ENCODE measurements at regions not wholly inside any gene's neighbourhood (a gene's known extent, or its start where the extent isn't known, plus 50 kb on each side); places are given as distances from the start of the nearest gene placed in this dataset.

DNA sequence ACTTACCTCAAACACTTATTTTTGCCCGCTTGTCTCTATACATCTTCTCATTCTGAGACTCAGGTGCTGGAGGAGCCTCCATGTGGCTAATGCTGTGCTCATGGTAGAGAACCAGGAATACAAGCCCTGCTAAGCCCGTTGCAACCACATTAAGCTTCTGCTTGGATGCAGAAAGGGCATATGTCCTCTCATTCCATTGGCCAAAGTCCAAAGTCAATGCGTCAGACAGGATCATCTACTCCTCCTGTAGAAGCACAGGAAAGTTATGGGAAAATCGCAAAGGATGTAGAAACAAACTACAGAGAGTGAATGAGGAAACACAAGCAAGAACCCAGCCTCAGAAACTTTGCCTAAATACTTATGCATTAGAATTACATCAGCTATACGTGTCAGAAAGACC is 124.5 kb upstream of the AGA start:
- intact Hi-C loops (cut with micrococcal nuclease) = no loop called here
- Histone ChIP-seq H3K4ac (ENCODE audit: low read depth, low read length) (no peak overlapping the region), H2AFZ (replicated peaks; ENCODE audit: low read length, poor library complexity) (no peak overlapping the region), H3K79me1 (ENCODE audit: low read depth in 1 of 2, low read length in 2 of 2) (no peaks in the 10 kb centered on the region), H3K14ac (replicated peaks; ENCODE audit: low read depth, low read length) (no peak overlapping the region), H2AK5ac (ENCODE audit: low read depth, low read length) (no peak overlapping the region), H3K36me3 (ENCODE audit: control insufficient read depth, insufficient read depth, low read length) (no peaks in the 10 kb centered on the region), H2BK120ac (ENCODE audit: low read depth, low read length) (no peak overlapping the region), H4K20me1 (ENCODE audit: insufficient read depth, low read length) (no peaks in the 10 kb centered on the region), H2AK9ac (replicated peaks; ENCODE audit: low read depth, low read length, poor library complexity) (no peak overlapping the region), H2BK20ac (ENCODE audit: low read depth, low read length) (no peak overlapping the region), H3K23ac (ENCODE audit: low read depth, low read length) (no peak overlapping the region), H4K5ac (ENCODE audit: low read depth, low read length) (no peak overlapping the region), H3K27ac (ENCODE audit: insufficient read depth, low read length) (no peak overlapping the region), H2BK5ac (ENCODE audit: low read depth, low read length, poor library complexity, severe bottlenecking) (no peak overlapping the region), H3K18ac (ENCODE audit: low read depth, low read length) (no peak overlapping the region), H3K4me1 (ENCODE audit: control insufficient read depth, insufficient read depth, low read length) (peaks cover 6% of the 10 kb centered on the region), H3K4me3 (ENCODE audit: insufficient read depth, low read depth, low read length) (no peak overlapping the region), H3K9me1 (ENCODE audit: insufficient read depth, low read length) (no peaks in the 10 kb centered on the region), H3K9ac (ENCODE audit: low read depth, low read length) (no peak overlapping the region), H3K56ac (ENCODE audit: extremely low read depth, insufficient read depth, low read length) (no peak overlapping the region), H2BK15ac (ENCODE audit: low read depth, low read length) (no peak overlapping the region), H3K4me2 (ENCODE audit: low read depth, low read length) (no peak overlapping the region), H4K8ac (ENCODE audit: low read depth in 2 of 2, low read length in 2 of 2) (no peak overlapping the region), H3K9me3 (ENCODE audit: control insufficient read depth, insufficient read depth, low read length) (no peaks in the 10 kb centered on the region), H4K91ac (ENCODE audit: insufficient read depth, low read depth, low read length) (no peak overlapping the region), H3K27me3 (ENCODE audit: control insufficient read depth, insufficient read depth, low read length) (no peaks in the 10 kb centered on the region)
- in situ Hi-C loops (cut with MboI; ENCODE audit: low sequenced_read_pairs) = loop anchor here (25.0 kb wide), 2 partner anchors 454 to 1721 kb away; no protein-coding TSS in a partner anchor
- ChIA-PET CTCF (interaction anchor here (0.6 kb wide), 1 partner anchor 18 kb away, joined by 3 read pairs; no protein-coding TSS in a partner anchor), POLR2A (ENCODE audit: unreplicated experiment) (no interaction called here)
- TF ChIP-seq FOS (IDR thresholded peaks at IDR 0.05; ENCODE audit: low read depth, low read length) = no peak
- no peak for TF ChIP-seq CEBPB (IDR thresholded peaks at IDR 0.05; ENCODE audit: low read depth, low read length)
- TF ChIP-seq, protein P1, sequence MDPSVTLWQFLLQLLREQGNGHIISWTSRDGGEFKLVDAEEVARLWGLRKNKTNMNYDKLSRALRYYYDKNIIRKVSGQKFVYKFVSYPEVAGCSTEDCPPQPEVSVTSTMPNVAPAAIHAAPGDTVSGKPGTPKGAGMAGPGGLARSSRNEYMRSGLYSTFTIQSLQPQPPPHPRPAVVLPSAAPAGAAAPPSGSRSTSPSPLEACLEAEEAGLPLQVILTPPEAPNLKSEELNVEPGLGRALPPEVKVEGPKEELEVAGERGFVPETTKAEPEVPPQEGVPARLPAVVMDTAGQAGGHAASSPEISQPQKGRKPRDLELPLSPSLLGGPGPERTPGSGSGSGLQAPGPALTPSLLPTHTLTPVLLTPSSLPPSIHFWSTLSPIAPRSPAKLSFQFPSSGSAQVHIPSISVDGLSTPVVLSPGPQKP (IDR thresholded peaks at IDR 0.05; ENCODE audit: borderline replicate concordance, low read depth, low read length) = no peak
- TF ChIP-seq, protein P2, sequence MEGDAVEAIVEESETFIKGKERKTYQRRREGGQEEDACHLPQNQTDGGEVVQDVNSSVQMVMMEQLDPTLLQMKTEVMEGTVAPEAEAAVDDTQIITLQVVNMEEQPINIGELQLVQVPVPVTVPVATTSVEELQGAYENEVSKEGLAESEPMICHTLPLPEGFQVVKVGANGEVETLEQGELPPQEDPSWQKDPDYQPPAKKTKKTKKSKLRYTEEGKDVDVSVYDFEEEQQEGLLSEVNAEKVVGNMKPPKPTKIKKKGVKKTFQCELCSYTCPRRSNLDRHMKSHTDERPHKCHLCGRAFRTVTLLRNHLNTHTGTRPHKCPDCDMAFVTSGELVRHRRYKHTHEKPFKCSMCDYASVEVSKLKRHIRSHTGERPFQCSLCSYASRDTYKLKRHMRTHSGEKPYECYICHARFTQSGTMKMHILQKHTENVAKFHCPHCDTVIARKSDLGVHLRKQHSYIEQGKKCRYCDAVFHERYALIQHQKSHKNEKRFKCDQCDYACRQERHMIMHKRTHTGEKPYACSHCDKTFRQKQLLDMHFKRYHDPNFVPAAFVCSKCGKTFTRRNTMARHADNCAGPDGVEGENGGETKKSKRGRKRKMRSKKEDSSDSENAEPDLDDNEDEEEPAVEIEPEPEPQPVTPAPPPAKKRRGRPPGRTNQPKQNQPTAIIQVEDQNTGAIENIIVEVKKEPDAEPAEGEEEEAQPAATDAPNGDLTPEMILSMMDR (conservative IDR thresholded peaks at IDR 0.05; ENCODE audit: low read depth, low read length) = no peak
- TF ChIP-seq MXI1 (IDR thresholded peaks at IDR 0.05; ENCODE audit: borderline replicate concordance, low read depth, low read length) = no peak
- no peak for TF ChIP-seq POLR2A (IDR thresholded peaks at IDR 0.05; ENCODE audit: low read depth, low read length)
- TF ChIP-seq RCOR1 (IDR thresholded peaks at IDR 0.05; ENCODE audit: insufficient replicate concordance, low read length) = no peak
- TF ChIP-seq, protein P3, sequence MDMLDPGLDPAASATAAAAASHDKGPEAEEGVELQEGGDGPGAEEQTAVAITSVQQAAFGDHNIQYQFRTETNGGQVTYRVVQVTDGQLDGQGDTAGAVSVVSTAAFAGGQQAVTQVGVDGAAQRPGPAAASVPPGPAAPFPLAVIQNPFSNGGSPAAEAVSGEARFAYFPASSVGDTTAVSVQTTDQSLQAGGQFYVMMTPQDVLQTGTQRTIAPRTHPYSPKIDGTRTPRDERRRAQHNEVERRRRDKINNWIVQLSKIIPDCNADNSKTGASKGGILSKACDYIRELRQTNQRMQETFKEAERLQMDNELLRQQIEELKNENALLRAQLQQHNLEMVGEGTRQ (IDR thresholded peaks at IDR 0.05; ENCODE audit: low read depth, low read length) = no peak
- no peak for TF ChIP-seq SMC3 (IDR thresholded peaks at IDR 0.05; ENCODE audit: low read depth, low read length)
- dilution Hi-C loops (cut with HindIII; ENCODE audit: low sequenced_read_pairs, unreplicated experiment) = no loop called here
- ATAC-seq (ENCODE audit: low read depth) (no peak), DNase-seq (no peak)
- BruUV-seq (replicated peaks) = no TSS peak
- 60% methylated on average over 1 of the region's 5 CpGs; no CpG with 5 or more reads in 1 of the 2 experiments for WGBS, 2 experiments (ENCODE audit: extremely low coverage in 2 of 2, insufficient read length in 1 of 2)

Data from IMR-90 (cell line).